CD14-positive monocyte (primary cell): ENCODE measurements at regions not wholly inside any gene's neighbourhood (a gene's known extent, or its start where the extent isn't known, plus 50 kb on each side); places are given as distances from the start of the nearest gene placed in this dataset.

Source experiments
- DNase-seq, 3 donors: peaks; one replicate each; pipeline ENCODE4 v3.0.0-alpha.2; 2011 to 2022
- H2AFZ ChIP-seq: 2 replicates; pipeline ENCODE4 v1.6.0; 2012; ENCODE audit warnings: mild to moderate bottlenecking, low read depth, low read length, inconsistent platforms; ENCODE audit not compliant: insufficient read depth, poor library complexity, severe bottlenecking
- H3K27ac ChIP-seq, 2 donors: 1 replicate in 1 of 2; 2 replicates in 1 of 2; pipeline ENCODE4 v1.5.1; 2012 to 2013; ENCODE audit warnings: low read length in 2 of 2, control low read depth in 1 of 2, inconsistent platforms in 1 of 2, low read depth in 1 of 2, mild to moderate bottlenecking in 1 of 2
- H3K27me3 ChIP-seq, 2 donors: one replicate each; pipeline versions ENCODE4 v1.6.0 to v1.6.1; 2011 to 2013; ENCODE audit warnings: low read length in 2 of 2; ENCODE audit not compliant: control insufficient read depth in 2 of 2, insufficient read depth in 2 of 2
- H3K36me3 ChIP-seq, 2 donors: replicated peaks in 1 of 2; 1 replicate in 1 of 2; 2 replicates in 1 of 2; pipeline versions ENCODE4 v1.5.1 to v1.6.1; 2012 to 2013; ENCODE audit warnings: low read length in 2 of 2, control low read depth in 1 of 2, inconsistent platforms in 1 of 2, mild to moderate bottlenecking in 1 of 2; ENCODE audit not compliant: insufficient read depth in 2 of 2, control insufficient read depth in 1 of 2
- H3K4me1 ChIP-seq, 2 donors: 1 replicate in 1 of 2; 2 replicates in 1 of 2; pipeline versions ENCODE4 v1.5.1 to v1.6.1; 2012 to 2013; ENCODE audit warnings: low read length in 2 of 2, control low read depth in 1 of 2, inconsistent platforms in 1 of 2, mild to moderate bottlenecking in 1 of 2, moderate library complexity in 1 of 2; ENCODE audit not compliant: insufficient read depth in 2 of 2, control insufficient read depth in 1 of 2
- H3K4me2 ChIP-seq: replicated peaks from 2 replicates; pipeline ENCODE3; 2012; ENCODE audit warnings: low read length, moderate library complexity, mild to moderate bottlenecking; ENCODE audit not compliant: poor library complexity, severe bottlenecking; ENCODE audit errors: extremely low read depth
- H3K4me3 ChIP-seq, 3 experiments: fragments of 200-600 bp in 1 of 3; sonication (generic) in 1 of 3; replicated peaks in 1 of 3; 1 replicate in 2 of 3; 2 replicates in 1 of 3; pipeline ENCODE4 v1.5.1; 2011 to 2013; ENCODE audit warnings: low read length in 3 of 3, mild to moderate bottlenecking in 3 of 3, control low read depth in 2 of 3, low read depth in 2 of 3, inconsistent platforms in 1 of 3, moderate library complexity in 1 of 3
- H3K79me2 ChIP-seq: 2 replicates; pipeline ENCODE4 v1.6.0; 2012; ENCODE audit warnings: mild to moderate bottlenecking, control low read depth, inconsistent platforms, low read length, moderate library complexity; ENCODE audit not compliant: insufficient read depth
- H3K9ac ChIP-seq: 2 replicates; pipeline ENCODE4 v1.6.0; 2017; ENCODE audit warnings: low read length, mild to moderate bottlenecking; ENCODE audit not compliant: insufficient read depth, poor library complexity, severe bottlenecking
- H3K9me3 ChIP-seq, 2 donors: replicated peaks in 1 of 2; 1 replicate in 1 of 2; 2 replicates in 1 of 2; pipeline versions ENCODE4 v1.5.1 to v1.6.1; 2012 to 2013; ENCODE audit warnings: low read length in 2 of 2, control low read depth in 1 of 2; ENCODE audit not compliant: control insufficient read depth in 1 of 2, insufficient read depth in 1 of 2
- H4K20me1 ChIP-seq: 2 replicates; pipeline ENCODE4 v1.6.0; 2012; ENCODE audit warnings: mild to moderate bottlenecking, low read length, control low read depth, moderate library complexity; ENCODE audit not compliant: insufficient read depth
- H3K27ac Mint-ChIP-seq, 7 donors: one replicate each; pipeline ENCODE4 v1.8.0; 2020; ENCODE audit warnings: mild to moderate bottlenecking in 7 of 7, mixed read lengths in 7 of 7, moderate library complexity in 6 of 7, inconsistent platforms in 2 of 7
- H3K27me3 Mint-ChIP-seq, 3 donors: one replicate each; pipeline ENCODE4 v1.8.0; 2021 to 2022; ENCODE audit warnings: low read depth in 3 of 3, mild to moderate bottlenecking in 3 of 3, mixed read lengths in 3 of 3, moderate library complexity in 3 of 3, inconsistent platforms in 1 of 3
- H3K36me3 Mint-ChIP-seq, 2 donors: one replicate each; pipeline ENCODE4 v1.8.0; 2020; ENCODE audit warnings: mixed read lengths in 2 of 2, inconsistent platforms in 1 of 2, mild to moderate bottlenecking in 1 of 2
- H3K4me1 Mint-ChIP-seq: one replicate; pipeline ENCODE4 v1.8.0; 2020; ENCODE audit warnings: mild to moderate bottlenecking, mixed read lengths
- H3K4me3 Mint-ChIP-seq, 2 donors: one replicate each; pipeline ENCODE4 v1.8.0; 2020; ENCODE audit warnings: mild to moderate bottlenecking in 2 of 2, mixed read lengths in 2 of 2, moderate library complexity in 1 of 2
- H3K9me3 Mint-ChIP-seq, 7 donors: one replicate each; pipeline ENCODE4 v1.8.0; 2020 to 2022; ENCODE audit warnings: mixed read lengths in 7 of 7, mild to moderate bottlenecking in 6 of 7, moderate library complexity in 6 of 7, inconsistent platforms in 2 of 7
- CTCF ChIP-seq: fragments of 200-600 bp; IDR thresholded peaks from one replicate; pipeline ENCODE4 v1.8.0; 2022; ENCODE audit warnings: antibody characterized with exemption, mild to moderate bottlenecking
- WGBS: methylation state at CpG from one replicate; pipeline ENCODE4 v1.1.5; 2013; ENCODE audit warnings: missing lambda C conversion rate; ENCODE audit not compliant: insufficient coverage; 5-methylcytosine and 5-hydroxymethylcytosine counted together
- intact Hi-C, 2 donors: fragments of 100-400 bp; cut with micrococcal nuclease; formaldehyde crosslinking; loops; one replicate each; pipeline versions ENCODE4 v1.15.0 to v1.15.1; 2023

GRCh38 chr13:66036024-66036614, 1194.0 kb downstream of the PCDH9 start:
- no peak for DNase-seq
- TF ChIP-seq CTCF, result no peak
- no CpG with 5 or more reads among the region's 2 CpGs for WGBS
- no peak overlapping the region for H3K4me2 ChIP-seq
- peaks cover 0 to 6% (median 2%) of the 10 kb centered on the region in 7 donors for H3K9me3 Mint-ChIP-seq
- no peak overlapping the region for H3K27ac ChIP-seq
- H3K4me3 Mint-ChIP-seq, result no peak overlapping the region
- no peak overlapping the region for H3K9ac ChIP-seq
- no peak overlapping the region for H3K27ac Mint-ChIP-seq
- H4K20me1 ChIP-seq, result no peaks in the 10 kb centered on the region
- no peak overlapping the region for H3K4me3 ChIP-seq
- H3K27me3 ChIP-seq, result no peaks in the 10 kb centered on the region
- no peaks in the 10 kb centered on the region for H3K36me3 ChIP-seq
- no peaks in the 10 kb centered on the region for H3K79me2 ChIP-seq
- no peaks in the 10 kb centered on the region for H3K4me1 Mint-ChIP-seq
- H3K9me3 ChIP-seq, result no peaks in the 10 kb centered on the region
- no peaks in the 10 kb centered on the region for H3K36me3 Mint-ChIP-seq
- H2AFZ ChIP-seq, result no peak overlapping the region
- no peaks in the 10 kb centered on the region for H3K27me3 Mint-ChIP-seq
- intact Hi-C loops, result no loop called here
- no peaks in the 10 kb centered on the region for H3K4me1 ChIP-seq

- Mint-ChIP-seq H3K27me3 (no peaks in the 10 kb centered on the region), H3K4me3 (no peak overlapping the region), H3K27ac (no peak overlapping the region), H3K9me3 (peaks cover 0 to 7% (median 2%) of the 10 kb centered on the region in 7 donors), H3K4me1 (no peaks in the 10 kb centered on the region), H3K36me3 (no peaks in the 10 kb centered on the region)
- H3K9me3 ChIP-seq, result no peaks in the 10 kb centered on the region
- intact Hi-C loops, result no loop called here
- H3K36me3 ChIP-seq, result no peaks in the 10 kb centered on the region
- DNase-seq, result no peak
- no peak for TF ChIP-seq CTCF
- no peak overlapping the region for H3K9ac ChIP-seq
- H4K20me1 ChIP-seq, result no peaks in the 10 kb centered on the region
- no peaks in the 10 kb centered on the region for H3K4me1 ChIP-seq
- H3K4me3 ChIP-seq, result no peak overlapping the region
- H3K79me2 ChIP-seq, result no peaks in the 10 kb centered on the region
- H3K4me2 ChIP-seq, result no peak overlapping the region
- no CpG with 5 or more reads among the region's 1 CpG for WGBS
- H3K27me3 ChIP-seq, result no peaks in the 10 kb centered on the region
- H2AFZ ChIP-seq, result no peak overlapping the region
- H3K27ac ChIP-seq, result no peak overlapping the region
Observed at GRCh38 chr13:66033924-66034323, 1196.2 kb downstream of the PCDH9 start.
